SKM-1 treated with dmso at 0.1 percent for 144 hours (cell line): ENCODE measurements at regions not wholly inside any gene's neighbourhood (a gene's known extent, or its start where the extent isn't known, plus 50 kb on each side); places are given as distances from the start of the nearest gene placed in this dataset.
A peak's percentile ranks its signal among the peaks of the same experiment; 100 is the strongest.

Source experiments
- DNase-seq: peaks from one replicate; lab custom pipeline; 2025; ENCODE audit not compliant: unreplicated experiment; lab: John Stamatoyannopoulos, UW

DNA sequence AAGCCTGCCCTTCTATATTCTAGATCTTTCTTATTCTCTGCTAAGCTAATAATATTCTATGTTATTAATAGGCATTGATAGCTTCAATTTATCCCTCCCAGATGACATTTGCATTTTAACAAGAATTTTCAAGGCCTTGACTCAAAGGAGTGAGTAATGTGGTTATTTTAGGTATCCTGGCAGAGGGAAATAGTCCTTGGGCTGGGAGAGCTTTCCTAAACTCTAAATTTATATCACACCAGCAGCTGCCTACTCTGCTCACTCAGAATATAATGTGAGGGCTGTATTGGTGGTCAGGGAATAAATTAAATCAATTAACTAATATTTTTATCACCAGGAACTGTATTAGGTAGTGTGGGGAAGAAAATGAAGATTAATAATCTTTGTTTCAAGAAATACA is 74.8 kb upstream of the ADAM23 start:
- DNase-seq = no peak

DNA sequence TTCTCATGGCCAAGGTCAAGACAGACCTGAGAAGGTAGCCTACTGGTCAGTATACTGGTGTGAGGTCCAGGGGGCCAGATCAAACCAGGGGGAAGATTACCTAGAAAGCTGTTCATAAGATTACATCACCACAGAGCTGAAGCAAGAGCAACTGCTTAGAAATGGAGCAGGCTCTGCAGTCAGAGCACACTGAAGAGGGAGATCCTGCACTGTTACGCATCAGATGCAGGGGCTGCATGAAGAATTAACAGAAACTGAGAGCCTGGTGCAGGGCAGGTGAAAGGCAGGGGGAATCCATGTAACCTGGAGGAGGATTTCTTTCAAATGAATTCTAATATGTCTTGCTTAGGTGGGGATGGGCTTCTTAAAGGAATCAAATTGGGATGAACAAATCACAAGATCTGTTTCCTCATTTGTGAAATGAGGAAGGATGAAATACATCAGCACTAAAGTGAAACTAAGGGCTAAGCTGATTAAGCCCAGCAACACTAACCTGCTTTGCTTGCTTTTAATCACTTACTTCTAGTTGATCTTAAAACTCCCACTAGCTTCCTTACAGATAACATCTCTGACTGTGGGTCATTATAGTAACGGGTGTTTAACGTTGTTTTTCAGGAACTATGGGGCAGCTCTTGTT is 74.3 kb upstream of the ADAM23 start:
- DNase-seq = peak; percentile 36

DNA sequence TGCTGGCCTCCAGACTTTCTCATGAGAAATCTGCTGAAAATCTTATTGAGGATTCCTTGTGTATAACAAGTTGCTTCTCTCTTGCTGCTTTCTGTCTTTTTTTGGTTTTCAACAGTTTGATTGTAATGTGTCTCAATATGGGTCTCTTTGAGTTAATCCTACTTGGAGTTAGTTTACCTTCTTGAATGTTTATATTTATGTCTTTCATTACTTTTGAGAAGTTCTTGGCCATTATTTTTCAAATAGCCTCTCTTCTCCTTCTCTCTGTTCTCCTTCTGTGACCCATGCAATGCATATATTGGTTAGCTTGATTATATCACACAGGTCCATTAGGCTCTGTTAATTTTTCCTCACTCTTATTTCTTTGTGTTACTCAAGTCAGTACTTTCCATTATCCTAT is 67.4 kb upstream of the ADAM23 start:
- no peak for DNase-seq

DNA sequence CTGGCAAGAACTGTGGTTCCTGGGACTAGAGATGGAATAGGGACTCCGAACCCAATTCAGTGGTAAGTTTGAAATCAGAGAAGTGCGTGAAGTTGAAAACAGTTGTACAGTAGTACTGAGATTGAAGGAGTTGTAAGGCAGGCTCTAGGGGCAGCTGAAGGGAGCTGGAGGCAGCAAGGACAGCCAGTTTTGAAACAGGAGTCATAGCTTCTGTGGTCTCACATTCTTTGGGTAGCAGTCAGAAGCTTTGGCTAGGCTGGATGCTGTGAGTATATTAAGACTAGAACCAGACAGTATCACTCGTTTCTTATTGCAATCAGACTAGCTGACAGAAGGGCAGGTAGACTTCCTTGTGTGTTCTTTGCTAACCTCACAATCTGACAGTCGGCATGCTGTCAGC is 64.5 kb upstream of the ADAM23 start:
- DNase-seq = no peak

DNA sequence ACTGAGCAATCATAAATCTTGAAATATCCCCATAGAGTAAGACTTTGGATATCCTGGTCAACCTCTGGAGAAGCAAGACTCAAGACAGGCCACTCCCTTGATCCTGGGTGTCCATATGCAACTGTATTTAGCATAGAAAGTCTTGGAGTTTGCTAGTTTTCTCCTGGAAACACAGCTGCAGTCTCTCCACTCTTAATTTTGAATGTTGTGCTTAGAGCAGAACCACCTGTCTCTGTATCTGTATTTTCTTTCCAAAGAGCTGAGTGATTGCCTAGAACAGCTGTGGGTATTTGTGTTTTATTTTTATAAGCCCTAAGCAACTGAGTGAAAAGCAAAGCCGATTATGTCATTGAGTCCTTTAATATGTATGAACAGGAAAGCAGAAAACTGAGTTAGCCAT is 64.1 kb upstream of the ADAM23 start:
- no peak for DNase-seq

DNA sequence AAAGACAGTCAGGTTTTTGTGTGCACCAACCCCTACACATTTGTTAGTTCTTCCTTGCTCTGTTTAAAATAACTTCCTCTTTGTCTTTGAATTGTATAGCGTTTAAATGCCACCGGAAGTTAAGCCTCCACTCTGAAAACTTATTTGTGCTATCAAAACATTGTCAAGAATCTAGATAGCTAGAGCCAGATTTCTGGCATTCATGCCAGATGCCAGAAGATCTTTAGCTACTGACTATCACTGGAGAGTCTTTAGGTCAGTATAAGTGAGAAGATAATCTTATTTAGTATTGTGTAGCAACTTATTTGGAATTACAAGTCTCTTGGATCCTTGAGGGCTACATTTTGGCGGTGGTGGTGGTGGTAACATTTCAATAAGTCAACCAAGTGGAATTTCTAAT is 63.4 kb upstream of the ADAM23 start:
- no peak for DNase-seq

DNA sequence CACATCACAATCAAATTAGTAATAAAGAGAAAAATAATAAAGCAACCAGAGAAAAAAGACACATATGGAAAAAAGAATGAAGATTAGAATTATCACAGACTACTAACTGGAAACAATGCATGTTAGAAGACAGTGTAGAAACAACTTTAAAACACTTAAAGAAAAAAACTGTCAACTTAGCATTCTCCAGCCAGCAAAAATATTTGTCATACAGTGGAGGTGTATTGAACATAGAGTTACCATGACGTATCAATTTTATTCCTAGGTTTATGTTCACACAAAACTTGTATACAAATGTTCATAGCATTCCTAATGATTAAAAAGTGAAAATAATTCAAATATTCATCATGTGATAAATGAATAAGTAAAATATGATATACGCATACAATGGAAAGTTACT is 61.5 kb upstream of the ADAM23 start:
- DNase-seq = no peak

DNA sequence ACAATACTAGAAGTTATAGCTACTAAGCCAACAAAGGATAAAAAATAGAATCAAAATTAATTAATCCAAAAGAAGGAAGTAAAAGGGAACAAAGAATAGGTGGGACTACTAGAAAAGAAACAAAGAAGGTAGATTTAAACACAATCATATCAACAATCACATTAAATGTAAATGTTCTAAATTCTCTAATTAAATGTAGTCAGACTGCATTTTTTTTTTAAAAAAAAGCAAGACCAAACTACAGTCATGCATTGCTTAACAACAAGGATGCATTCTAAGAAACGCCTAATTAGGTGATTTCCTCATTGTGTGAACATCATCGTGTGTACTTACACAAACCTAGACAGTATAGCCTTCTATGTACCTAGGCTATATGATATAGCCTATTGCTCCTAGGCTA is 59.7 kb upstream of the ADAM23 start:
- no peak for DNase-seq

DNA sequence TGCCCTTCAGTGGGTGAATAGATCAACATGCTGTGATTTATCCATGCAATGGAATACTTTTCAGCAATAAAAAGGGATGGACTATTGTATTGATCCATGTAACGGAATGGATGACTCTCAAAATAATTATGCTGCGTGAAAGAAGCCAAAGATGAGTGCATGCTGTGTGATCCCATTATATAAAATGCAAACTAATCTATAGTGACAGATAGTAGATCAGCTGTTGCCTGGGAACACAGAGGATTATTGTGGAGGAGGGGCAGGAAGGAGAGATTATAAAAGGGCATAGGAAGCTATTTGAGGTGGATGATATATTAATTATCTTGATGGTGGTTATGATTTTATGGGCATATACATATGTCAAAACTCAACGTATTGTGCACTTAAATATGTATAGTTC is 55.5 kb upstream of the ADAM23 start:
- no peak for DNase-seq

DNA sequence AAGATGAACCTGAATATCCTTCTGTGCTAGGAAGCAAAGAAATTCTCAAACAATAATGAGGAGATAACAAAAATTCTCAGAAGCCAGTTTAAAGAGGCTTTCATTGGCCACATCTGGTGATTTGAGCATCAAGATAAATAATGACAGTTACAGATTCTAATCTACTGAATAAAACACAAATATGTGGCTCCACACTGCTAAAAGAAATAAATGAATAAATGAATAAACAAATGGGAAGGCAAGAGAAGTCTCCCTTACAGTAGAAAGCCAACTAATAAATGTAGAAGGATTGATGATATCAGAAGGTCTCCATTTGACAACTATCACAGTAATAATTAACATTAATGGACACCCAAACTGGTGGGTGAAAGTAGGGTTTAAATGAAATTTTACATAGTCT is 54.6 kb upstream of the ADAM23 start:
- no peak for DNase-seq

DNA sequence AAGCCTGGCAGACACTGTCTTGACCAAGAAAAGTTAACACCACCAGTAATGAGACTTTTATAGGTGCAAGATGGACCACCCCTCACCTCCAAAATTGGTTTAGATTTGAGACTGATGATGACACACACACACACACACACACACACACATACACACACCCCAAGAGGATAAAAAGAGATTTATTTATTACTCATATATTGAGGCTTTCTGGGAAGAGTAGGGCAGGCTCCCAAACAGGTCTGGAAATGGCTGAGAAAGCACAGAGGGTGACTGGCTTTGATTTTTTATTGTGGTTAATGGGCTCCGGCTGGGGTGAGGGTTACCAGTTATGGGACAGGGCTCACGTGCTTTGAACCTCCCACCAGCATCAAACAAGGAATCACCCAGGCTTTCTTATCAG is 54.2 kb upstream of the ADAM23 start:
- no peak for DNase-seq

DNA sequence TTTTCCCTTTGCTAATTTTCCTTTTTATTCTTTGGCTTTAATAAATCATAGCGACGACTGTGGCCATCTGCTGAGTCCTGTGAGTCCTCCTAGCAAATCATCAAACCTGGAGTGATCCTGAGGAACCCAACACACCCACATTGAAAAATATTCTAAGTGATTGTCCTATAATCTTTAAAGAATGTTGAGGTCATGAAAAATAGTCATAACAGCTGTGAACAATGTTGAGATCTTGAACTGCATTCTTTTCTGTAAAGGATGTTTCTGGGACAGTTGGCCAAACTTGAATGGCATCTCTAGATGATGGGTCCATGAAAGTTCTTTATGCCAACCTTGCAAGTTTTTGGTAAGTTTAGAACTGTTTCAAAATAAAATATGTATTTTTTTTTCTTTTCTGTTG is 53.2 kb upstream of the ADAM23 start:
- DNase-seq = no peak

DNA sequence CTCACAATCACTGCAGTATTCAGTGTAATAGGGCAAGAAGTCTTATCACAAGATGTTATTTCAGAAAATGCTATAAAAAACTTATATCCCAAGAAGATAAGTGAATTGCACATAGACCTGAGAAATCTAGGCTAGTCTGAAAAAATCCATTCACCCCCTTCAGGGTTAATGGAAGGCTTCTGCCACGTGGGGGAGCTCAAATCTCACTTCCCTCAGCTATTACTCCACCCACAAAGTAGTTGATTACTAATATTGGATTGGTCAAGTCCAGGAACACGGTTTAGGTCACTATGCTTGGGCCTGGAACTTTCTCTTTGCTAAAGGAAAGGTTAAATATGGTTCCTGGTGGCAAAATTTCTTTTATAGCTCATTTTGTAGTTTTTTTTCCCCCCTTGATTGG is 51.2 kb upstream of the ADAM23 start:
- peak; percentile 29 for DNase-seq
